Type B pancreatic cell (in vitro differentiated cells): ENCODE measurements at regions not wholly inside any gene's neighbourhood (a gene's known extent, or its start where the extent isn't known, plus 50 kb on each side); places are given as distances from the start of the nearest gene placed in this dataset.

Experiments
- DNase-seq: peaks from one replicate; pipeline ENCODE4 v3.0.0; 2021; ENCODE audit warnings: mixed read lengths; ENCODE audit not compliant: unreplicated experiment; ENCODE audit errors: extremely low spot score
- H3K27ac Mint-ChIP-seq: 2 replicates; pipeline ENCODE4 v1.8.0; 2021; ENCODE audit warnings: mild to moderate bottlenecking, mixed read lengths
- H3K27me3 Mint-ChIP-seq: 2 replicates; pipeline ENCODE4 v1.8.0; 2021; ENCODE audit warnings: mixed read lengths
- H3K36me3 Mint-ChIP-seq: 2 replicates; pipeline ENCODE4 v1.8.0; 2021; ENCODE audit warnings: mixed read lengths
- H3K4me1 Mint-ChIP-seq: one replicate; pipeline ENCODE4 v1.8.0; 2021; ENCODE audit warnings: mixed read lengths; ENCODE audit not compliant: unreplicated experiment
- H3K4me3 Mint-ChIP-seq: 2 replicates; pipeline ENCODE4 v1.8.0; 2021; ENCODE audit warnings: mild to moderate bottlenecking, mixed read lengths
- H3K9me3 Mint-ChIP-seq: 2 replicates; pipeline ENCODE4 v1.8.0; 2021; ENCODE audit warnings: mixed read lengths
- TF ChIP-seq, protein P1 (sequence below): fragments of 200-600 bp; sonication (generic); conservative IDR thresholded peaks from 2 replicates; pipeline ENCODE4 v1.5.0; 2021; ENCODE audit warnings: antibody characterized with exemption, mild to moderate bottlenecking

DNA sequence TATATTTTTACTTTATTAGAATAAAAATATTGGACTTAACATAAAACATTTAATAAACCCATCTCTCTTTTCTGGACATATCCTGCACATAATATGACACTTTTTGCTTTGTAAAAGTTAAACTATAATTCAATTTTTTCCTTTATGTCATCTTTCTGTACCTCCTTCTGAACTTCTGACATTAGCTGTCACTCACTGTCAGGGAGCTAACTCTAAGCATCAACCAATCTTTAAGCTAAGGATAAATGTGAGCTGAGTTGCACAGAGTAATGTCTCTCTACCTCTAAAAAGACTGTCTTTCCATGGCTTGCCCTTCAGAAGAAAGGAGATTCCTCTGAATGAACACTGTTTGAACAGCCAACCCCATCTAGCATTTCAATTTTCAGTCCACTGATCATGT is 948.6 kb upstream of the CHAC2 start:
- H3K4me3 Mint-ChIP-seq: no peak overlapping the region
- DNase-seq: no peak
- no peaks in the 10 kb centered on the region for H3K4me1 Mint-ChIP-seq
- no peaks in the 10 kb centered on the region for H3K9me3 Mint-ChIP-seq
- TF ChIP-seq, protein P1, sequence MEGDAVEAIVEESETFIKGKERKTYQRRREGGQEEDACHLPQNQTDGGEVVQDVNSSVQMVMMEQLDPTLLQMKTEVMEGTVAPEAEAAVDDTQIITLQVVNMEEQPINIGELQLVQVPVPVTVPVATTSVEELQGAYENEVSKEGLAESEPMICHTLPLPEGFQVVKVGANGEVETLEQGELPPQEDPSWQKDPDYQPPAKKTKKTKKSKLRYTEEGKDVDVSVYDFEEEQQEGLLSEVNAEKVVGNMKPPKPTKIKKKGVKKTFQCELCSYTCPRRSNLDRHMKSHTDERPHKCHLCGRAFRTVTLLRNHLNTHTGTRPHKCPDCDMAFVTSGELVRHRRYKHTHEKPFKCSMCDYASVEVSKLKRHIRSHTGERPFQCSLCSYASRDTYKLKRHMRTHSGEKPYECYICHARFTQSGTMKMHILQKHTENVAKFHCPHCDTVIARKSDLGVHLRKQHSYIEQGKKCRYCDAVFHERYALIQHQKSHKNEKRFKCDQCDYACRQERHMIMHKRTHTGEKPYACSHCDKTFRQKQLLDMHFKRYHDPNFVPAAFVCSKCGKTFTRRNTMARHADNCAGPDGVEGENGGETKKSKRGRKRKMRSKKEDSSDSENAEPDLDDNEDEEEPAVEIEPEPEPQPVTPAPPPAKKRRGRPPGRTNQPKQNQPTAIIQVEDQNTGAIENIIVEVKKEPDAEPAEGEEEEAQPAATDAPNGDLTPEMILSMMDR: no peak
- no peaks in the 10 kb centered on the region for H3K36me3 Mint-ChIP-seq
- H3K27me3 Mint-ChIP-seq: peaks cover 4% of the 10 kb centered on the region
- H3K27ac Mint-ChIP-seq: no peak overlapping the region

DNA sequence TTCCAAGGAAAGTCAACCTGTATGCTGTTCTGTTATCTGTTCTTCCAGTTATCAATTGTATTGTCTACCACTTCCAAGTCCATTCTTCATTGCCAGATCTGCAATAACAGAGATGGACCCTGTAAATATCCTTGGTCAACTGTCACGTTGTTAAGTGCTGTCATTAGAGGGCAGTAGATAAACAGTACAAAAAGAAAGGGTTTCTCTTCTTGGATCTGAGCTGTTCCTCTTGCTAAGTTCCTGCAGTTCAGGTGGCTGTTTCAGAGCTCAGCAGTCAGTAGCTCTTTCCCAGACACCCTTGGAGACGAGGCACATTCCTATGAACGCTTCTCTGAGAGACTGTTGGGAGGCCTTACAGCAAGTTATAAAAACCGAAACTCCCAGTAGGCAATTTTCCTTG is 957.1 kb upstream of the CHAC2 start:
- Mint-ChIP-seq H3K4me1 (no peaks in the 10 kb centered on the region), H3K4me3 (no peak overlapping the region), H3K36me3 (no peaks in the 10 kb centered on the region), H3K9me3 (no peaks in the 10 kb centered on the region), H3K27ac (no peak overlapping the region), H3K27me3 (peaks cover 3% of the 10 kb centered on the region)
- DNase-seq: no peak
- TF ChIP-seq, protein P1: peak; percentile 32

DNA sequence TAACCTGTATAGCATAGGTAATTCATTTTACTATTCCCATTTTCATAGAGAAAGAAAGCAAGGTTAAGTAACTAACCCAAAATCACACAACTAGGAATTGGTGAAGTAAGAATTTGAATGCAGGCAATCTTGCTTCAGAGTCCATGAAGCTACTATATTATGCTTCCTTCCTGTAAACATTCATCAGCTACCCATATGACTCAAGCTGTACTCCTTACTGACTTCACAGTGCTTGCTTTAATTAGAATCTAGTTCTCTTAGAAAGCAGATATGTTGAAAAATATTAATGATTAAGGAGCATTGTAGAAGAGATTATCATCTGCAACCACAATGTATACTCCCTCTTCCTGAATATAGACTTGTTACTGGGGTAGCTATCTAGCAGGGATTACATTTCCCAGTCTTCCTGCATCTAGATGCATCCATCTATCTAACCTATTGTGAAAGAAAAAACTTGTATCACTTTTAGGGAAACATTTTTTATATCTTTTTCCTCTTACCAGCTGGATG is 961.6 kb upstream of the CHAC2 start:
- Mint-ChIP-seq H3K4me1 (no peaks in the 10 kb centered on the region), H3K36me3 (no peaks in the 10 kb centered on the region), H3K9me3 (peaks cover 8% of the 10 kb centered on the region), H3K27me3 (peaks cover 3% of the 10 kb centered on the region), H3K4me3 (no peak overlapping the region), H3K27ac (no peak overlapping the region)
- DNase-seq: no peak
- TF ChIP-seq, protein P1: no peak

DNA sequence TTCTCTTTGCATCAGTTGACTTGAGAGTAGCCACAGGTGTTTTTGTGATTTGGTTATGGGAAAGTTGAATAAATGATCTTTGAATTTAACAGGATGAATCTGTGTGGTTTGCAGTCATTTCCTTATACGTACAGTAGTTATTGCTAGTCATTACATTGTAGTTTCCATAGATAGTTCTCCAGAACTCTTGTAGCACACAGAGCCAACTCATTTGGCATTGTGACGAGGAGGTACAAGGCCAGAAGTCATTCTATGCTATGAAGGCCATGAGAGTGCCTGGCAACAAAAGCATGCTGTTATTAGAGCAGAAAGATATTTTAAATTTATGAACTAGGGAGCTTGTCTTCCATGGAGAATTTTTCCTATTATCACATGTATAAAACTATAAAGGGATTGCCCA is 973.0 kb upstream of the CHAC2 start:
- DNase-seq: no peak
- H3K4me1 Mint-ChIP-seq: no peaks in the 10 kb centered on the region
- H3K36me3 Mint-ChIP-seq: no peaks in the 10 kb centered on the region
- H3K4me3 Mint-ChIP-seq: no peak overlapping the region
- no peaks in the 10 kb centered on the region for H3K9me3 Mint-ChIP-seq
- H3K27ac Mint-ChIP-seq: no peak overlapping the region
- no peaks in the 10 kb centered on the region for H3K27me3 Mint-ChIP-seq
- TF ChIP-seq, protein P1: no peak

DNA sequence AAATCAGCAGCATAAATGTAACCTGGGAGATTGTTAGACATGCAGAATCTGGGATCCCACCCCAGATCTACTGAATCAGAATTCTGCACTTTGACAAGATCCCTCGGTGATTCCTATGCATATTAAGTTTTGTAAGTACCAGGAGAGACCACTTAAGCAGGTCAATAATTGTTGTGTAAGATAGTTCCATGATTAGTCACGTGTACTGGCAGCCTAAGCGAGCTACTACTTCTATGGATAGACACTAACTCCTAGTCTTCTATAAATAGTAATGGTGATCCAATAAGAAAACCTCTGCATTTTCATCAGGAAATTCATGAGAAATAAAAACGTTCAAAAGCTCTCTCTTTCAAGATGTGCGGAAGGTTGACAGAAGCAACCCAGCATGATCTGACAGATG is 988.2 kb upstream of the CHAC2 start:
- Mint-ChIP-seq H3K27ac (no peak overlapping the region), H3K27me3 (no peaks in the 10 kb centered on the region), H3K36me3 (no peaks in the 10 kb centered on the region), H3K4me3 (no peak overlapping the region), H3K4me1 (no peaks in the 10 kb centered on the region), H3K9me3 (peaks cover 8% of the 10 kb centered on the region)
- DNase-seq: no peak
- TF ChIP-seq, protein P1: no peak

DNA sequence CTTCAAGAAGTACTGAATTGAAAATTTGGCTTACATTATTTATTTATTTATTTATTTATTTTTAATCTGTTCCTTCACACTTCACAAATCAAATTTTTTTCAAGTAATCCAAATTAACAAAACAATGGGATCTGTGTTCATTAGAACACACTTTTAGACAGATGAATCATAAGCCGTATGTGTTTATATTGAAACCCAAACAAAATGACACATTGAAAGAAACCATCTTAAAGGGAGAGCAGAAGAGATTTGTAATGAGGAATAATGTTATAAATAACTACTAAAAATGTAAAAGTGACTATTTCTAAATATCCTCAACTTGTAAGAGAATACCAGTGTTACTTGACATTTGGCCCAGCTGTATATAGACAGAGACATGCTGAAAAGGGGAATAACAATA is 991.0 kb upstream of the CHAC2 start:
- no peak overlapping the region for H3K27ac Mint-ChIP-seq
- TF ChIP-seq, protein P1: no peak
- peaks cover 4% of the 10 kb centered on the region for H3K9me3 Mint-ChIP-seq
- no peaks in the 10 kb centered on the region for H3K4me1 Mint-ChIP-seq
- no peak for DNase-seq
- no peaks in the 10 kb centered on the region for H3K27me3 Mint-ChIP-seq
- no peaks in the 10 kb centered on the region for H3K36me3 Mint-ChIP-seq
- no peak overlapping the region for H3K4me3 Mint-ChIP-seq
